SK-N-SH (cell line): ENCODE measurements at regions not wholly inside any gene's neighbourhood (a gene's known extent, or its start where the extent isn't known, plus 50 kb on each side); places are given as distances from the start of the nearest gene placed in this dataset.

Experiments used
- CTCF ChIA-PET: fragments of 300-600, 350-600 bp; formaldehyde crosslinking; extraction: SDS; loops from one replicate; lab custom pipeline; 2021; lab: Yijun Ruan, JAX
- POLR2A ChIA-PET: fragments of 350-600 bp; sonication (Branson Sonifier 250); formaldehyde crosslinking; extraction: SDS; loops from one replicate; lab custom pipeline; 2020; ENCODE audit warnings: antibody characterized with exemption, inconsistent platforms; lab: Yijun Ruan, JAX
- DNase-seq: peaks from one replicate; pipeline ENCODE4 v3.0.0; 2012
- H2AFZ ChIP-seq: fragments of 200-600 bp; sonication (generic); 2 replicates; pipeline ENCODE4 v1.8.1; 2016; ENCODE audit warnings: antibody characterized with exemption, mild to moderate bottlenecking, low read depth
- H3F3A ChIP-seq: fragments of 200-600 bp; sonication (generic); replicated peaks from 2 replicates; pipeline ENCODE3; 2016; ENCODE audit warnings: antibody characterized with exemption, mild to moderate bottlenecking; ENCODE audit not compliant: insufficient read depth
- H3K27ac ChIP-seq, 2 experiments: fragments of 200-500 bp in 1 of 2; fragments of 200-600 bp in 1 of 2; sonication (Bioruptor generic) in 1 of 2; sonication (generic), shearing (Covaris generic) in 1 of 2; 2 replicates each; pipeline versions ENCODE4 v1.5.1 to v1.6.1; 2014 to 2016; ENCODE audit warnings: low read depth in 2 of 2, inconsistent platforms in 1 of 2, low read length in 1 of 2, mild to moderate bottlenecking in 1 of 2, mixed read lengths in 1 of 2
- H3K27me3 ChIP-seq: fragments of 200-600 bp; sonication (generic), shearing (Covaris generic); 2 replicates; pipeline ENCODE4 v1.6.1; 2016; ENCODE audit warnings: mixed run types; ENCODE audit not compliant: insufficient read depth
- H3K36me3 ChIP-seq, 2 experiments: fragments of 200-500 bp in 1 of 2; fragments of 200-600 bp in 1 of 2; sonication (Bioruptor generic) in 1 of 2; sonication (generic) in 1 of 2; replicated peaks in 1 of 2; 2 replicates each; pipeline versions ENCODE3 to v1.5.1; 2014 to 2016; ENCODE audit warnings: low read length in 1 of 2, mild to moderate bottlenecking in 1 of 2; ENCODE audit not compliant: insufficient read depth in 2 of 2, control insufficient read depth in 1 of 2
- H3K4me1 ChIP-seq, 2 experiments: fragments of 200-500 bp in 1 of 2; fragments of 200-600 bp in 1 of 2; sonication (Bioruptor generic) in 1 of 2; sonication (generic), shearing (Covaris generic) in 1 of 2; 2 replicates each; pipeline versions ENCODE4 v1.5.1 to v1.6.1; 2014 to 2016; ENCODE audit warnings: low read depth in 1 of 2, low read length in 1 of 2, mixed run types in 1 of 2; ENCODE audit not compliant: insufficient read depth in 2 of 2, control insufficient read depth in 1 of 2
- H3K4me2 ChIP-seq: fragments of 200-600 bp; sonication (generic), shearing (Covaris generic); 2 replicates; pipeline ENCODE4 v1.6.1; 2017; ENCODE audit warnings: mixed run types
- H3K4me3 ChIP-seq, 2 experiments: fragments of 200-500 bp in 1 of 2; fragments of 200-600 bp in 1 of 2; sonication (Bioruptor generic) in 1 of 2; sonication (generic), shearing (Covaris generic) in 1 of 2; 2 replicates each; pipeline versions ENCODE4 v1.5.1 to v1.8.1; 2014 to 2016; ENCODE audit warnings: low read depth in 2 of 2, inconsistent platforms in 1 of 2, low read length in 1 of 2, mild to moderate bottlenecking in 1 of 2, mixed read lengths in 1 of 2, moderate library complexity in 1 of 2
- H3K79me2 ChIP-seq: fragments of 200-600 bp; sonication (generic); 2 replicates; pipeline ENCODE4 v1.8.1; 2017; ENCODE audit warnings: mild to moderate bottlenecking; ENCODE audit not compliant: insufficient read depth
- H3K9ac ChIP-seq: fragments of 200-600 bp; sonication (generic); 2 replicates; pipeline ENCODE4 v1.6.1; 2017; ENCODE audit warnings: mixed run types
- H3K9me2 ChIP-seq: fragments of 200-600 bp; sonication (generic); 2 replicates; pipeline ENCODE4 v1.6.1; 2017; ENCODE audit warnings: mixed run types
- H3K9me3 ChIP-seq: fragments of 200-600 bp; sonication (generic); 2 replicates; pipeline ENCODE4 v1.6.1; 2017; ENCODE audit warnings: mixed run types, mild to moderate bottlenecking, moderate library complexity
- H4K20me1 ChIP-seq: fragments of 200-600 bp; sonication (generic); 2 replicates; pipeline ENCODE4 v1.6.1; 2017; ENCODE audit warnings: mild to moderate bottlenecking, mixed run types; ENCODE audit not compliant: insufficient read depth
- EZH2phosphoT487 ChIP-seq: fragments of 200-600 bp; sonication (generic); IDR thresholded peaks from 2 replicates; pipeline ENCODE4 v1.6.1; 2017; ENCODE audit warnings: low read depth, mixed run types, mild to moderate bottlenecking, antibody characterized with exemption, moderate library complexity, borderline replicate concordance
- FOXJ3 ChIP-seq: sonication (generic); formaldehyde crosslinking; IDR thresholded peaks from 2 replicates; pipeline ENCODE4 v1.5.1; 2020; ENCODE audit warnings: mild to moderate bottlenecking, missing genetic modification reagents
- MEF2A ChIP-seq: IDR thresholded peaks from 2 replicates; pipeline ENCODE4 v1.4.0; 2012; ENCODE audit warnings: low read depth, borderline replicate concordance
- MXI1 ChIP-seq: IDR thresholded peaks from 2 replicates; pipeline ENCODE4 v1.6.1; 2012; ENCODE audit warnings: mild to moderate bottlenecking, low read depth, low read length, improper control_type of control experiment
- NRF1 ChIP-seq: IDR thresholded peaks from 2 replicates; pipeline ENCODE4 v1.6.1; 2012; ENCODE audit warnings: low read depth, mild to moderate bottlenecking, low read length
- POLR2AphosphoS5 ChIP-seq: IDR thresholded peaks from 2 replicates; pipeline ENCODE4 v1.6.1; 2012; ENCODE audit warnings: low read depth, low read length
- RCOR1 ChIP-seq: fragments of 150-350 bp; IDR thresholded peaks from 2 replicates; pipeline ENCODE4 v1.6.1; 2017; ENCODE audit warnings: antibody characterized with exemption, low read length
- REST ChIP-seq: IDR thresholded peaks from 2 replicates; pipeline ENCODE4 v1.6.1; 2012; ENCODE audit warnings: mild to moderate bottlenecking, low read depth, low read length, moderate library complexity
- RFX5 ChIP-seq: IDR thresholded peaks from 2 replicates; pipeline ENCODE4 v1.6.1; 2012; ENCODE audit warnings: mild to moderate bottlenecking, improper control_type of control experiment, low read length
- USF2 ChIP-seq: fragments of 150-350 bp; IDR thresholded peaks from 2 replicates; pipeline ENCODE4 v1.6.1; 2017; ENCODE audit warnings: antibody characterized with exemption, low read length, low read depth, borderline replicate concordance
- WGBS: methylation state at CpG from one replicate; pipeline ENCODE4 v1.1.6; 2017; ENCODE audit warnings: low lambda C conversion rate; 5-methylcytosine and 5-hydroxymethylcytosine counted together
- TF ChIP-seq, protein P1 (sequence below): IDR thresholded peaks from 2 replicates; pipeline ENCODE4; 2012
- TF ChIP-seq, protein P2 (sequence below): IDR thresholded peaks from 2 replicates; pipeline ENCODE4 v1.4.0; 2012; ENCODE audit warnings: low read depth

DNA sequence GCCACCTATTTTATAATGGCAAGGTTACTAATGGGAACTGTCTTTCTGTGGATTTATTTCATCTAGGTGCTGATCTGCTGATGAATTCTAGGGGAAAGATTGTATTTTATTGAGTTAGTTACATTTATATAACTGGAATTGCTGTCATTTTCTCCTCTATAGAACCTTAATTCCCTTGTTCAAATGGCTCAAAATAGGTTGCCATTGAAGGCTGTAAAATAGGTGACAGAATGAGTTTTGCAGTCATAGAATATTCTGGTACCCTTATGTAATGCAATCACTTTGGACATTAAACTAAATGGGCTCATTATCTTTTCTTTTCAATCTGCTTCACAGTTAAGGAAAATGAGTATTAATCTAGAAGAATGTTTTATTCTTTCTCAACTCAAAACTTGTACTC lies 131.0 kb downstream of the CTH start:
- Histone ChIP-seq H2AFZ (no peak overlapping the region; the same call in 1 of the 2 replicates), H3K27ac (no peak overlapping the region), H3K9ac (no peak overlapping the region), H3K4me1 (no peaks in the 10 kb centered on the region), H3K9me3 (no peaks in the 10 kb centered on the region), H3K4me2 (no peak overlapping the region), H3K4me3 (no peak overlapping the region), H3K9me2 (no peaks in the 10 kb centered on the region), H3K36me3 (no peaks in the 10 kb centered on the region), H3K79me2 (no peaks in the 10 kb centered on the region), H3K27me3 (no peaks in the 10 kb centered on the region), H3F3A (no peaks in the 10 kb centered on the region), H4K20me1 (no peaks in the 10 kb centered on the region)
- ChIA-PET POLR2A (no interaction called here), CTCF (no interaction called here)
- TF ChIP-seq, protein P1, sequence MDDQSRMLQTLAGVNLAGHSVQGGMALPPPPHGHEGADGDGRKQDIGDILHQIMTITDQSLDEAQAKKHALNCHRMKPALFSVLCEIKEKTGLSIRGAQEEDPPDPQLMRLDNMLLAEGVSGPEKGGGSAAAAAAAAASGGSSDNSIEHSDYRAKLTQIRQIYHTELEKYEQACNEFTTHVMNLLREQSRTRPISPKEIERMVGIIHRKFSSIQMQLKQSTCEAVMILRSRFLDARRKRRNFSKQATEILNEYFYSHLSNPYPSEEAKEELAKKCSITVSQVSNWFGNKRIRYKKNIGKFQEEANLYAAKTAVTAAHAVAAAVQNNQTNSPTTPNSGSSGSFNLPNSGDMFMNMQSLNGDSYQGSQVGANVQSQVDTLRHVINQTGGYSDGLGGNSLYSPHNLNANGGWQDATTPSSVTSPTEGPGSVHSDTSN: no peak
- TF ChIP-seq NRF1 (no peak), POLR2AphosphoS5 (no peak), RCOR1 (no peak), USF2 (no peak), REST (no peak)
- TF ChIP-seq, protein P2, sequence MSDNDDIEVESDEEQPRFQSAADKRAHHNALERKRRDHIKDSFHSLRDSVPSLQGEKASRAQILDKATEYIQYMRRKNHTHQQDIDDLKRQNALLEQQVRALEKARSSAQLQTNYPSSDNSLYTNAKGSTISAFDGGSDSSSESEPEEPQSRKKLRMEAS: no peak
- no peak for DNase-seq

DNA sequence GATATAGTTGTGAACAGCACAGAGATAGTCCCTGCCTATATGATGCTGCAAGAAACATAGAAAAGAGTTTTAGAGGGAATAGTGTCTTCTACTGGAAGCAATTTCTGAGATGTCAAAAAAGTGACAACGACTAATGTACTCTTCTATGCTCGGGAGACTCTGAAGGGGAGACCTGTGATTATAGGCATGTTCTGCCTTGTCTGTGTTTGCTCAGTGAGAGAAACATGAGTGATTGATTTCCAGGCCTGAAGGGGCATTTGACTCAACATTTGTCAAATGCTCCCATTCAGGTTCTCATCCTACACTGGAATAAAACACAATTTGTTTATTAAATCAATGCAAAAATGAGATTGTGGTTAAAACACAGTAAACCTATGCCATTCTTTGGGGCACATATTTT lies 131.8 kb downstream of the CTH start:
- no peaks in the 10 kb centered on the region for H3K36me3 ChIP-seq
- no peak overlapping the region for H3K4me2 ChIP-seq
- no peak for DNase-seq
- no peaks in the 10 kb centered on the region for H3K27me3 ChIP-seq
- no peaks in the 10 kb centered on the region for H3K79me2 ChIP-seq
- no peaks in the 10 kb centered on the region; the same call in 1 of the 2 replicates for H3K9me2 ChIP-seq
- CTCF ChIA-PET: no interaction called here
- 80% methylated on average over 2 of the region's 2 CpGs for WGBS
- H3K27ac ChIP-seq: no peak overlapping the region
- no peak overlapping the region for H3K9ac ChIP-seq
- H3K4me3 ChIP-seq: no peak overlapping the region
- TF ChIP-seq POLR2AphosphoS5 (no peak), MXI1 (no peak), EZH2phosphoT487 (no peak), RFX5 (no peak), FOXJ3 (no peak), MEF2A (no peak)
- no peaks in the 10 kb centered on the region for H4K20me1 ChIP-seq
- no peaks in the 10 kb centered on the region for H3K9me3 ChIP-seq
- no peaks in the 10 kb centered on the region for H3F3A ChIP-seq
- POLR2A ChIA-PET: no interaction called here
- no peaks in the 10 kb centered on the region for H3K4me1 ChIP-seq
- H2AFZ ChIP-seq: no peak overlapping the region
